NCI-H2227 (cell line): ENCODE measurements at regions not wholly inside any gene's neighbourhood (a gene's known extent, or its start where the extent isn't known, plus 50 kb on each side); places are given as distances from the start of the nearest gene placed in this dataset.
"Not testable (repeated sequence)": the region's sequence is repeated elsewhere in the genome, so short reads cannot be mapped to it uniquely, and the experiment has no call there.

ENCODE experiments used
- DNase-seq: peaks from one replicate; lab custom pipeline; 2025; ENCODE audit not compliant: unreplicated experiment; lab: John Stamatoyannopoulos, UW

GRCh38 chr1:190809312-190809711 lies 331.6 kb upstream of the BRINP3 start:
- no peak for DNase-seq

DNA sequence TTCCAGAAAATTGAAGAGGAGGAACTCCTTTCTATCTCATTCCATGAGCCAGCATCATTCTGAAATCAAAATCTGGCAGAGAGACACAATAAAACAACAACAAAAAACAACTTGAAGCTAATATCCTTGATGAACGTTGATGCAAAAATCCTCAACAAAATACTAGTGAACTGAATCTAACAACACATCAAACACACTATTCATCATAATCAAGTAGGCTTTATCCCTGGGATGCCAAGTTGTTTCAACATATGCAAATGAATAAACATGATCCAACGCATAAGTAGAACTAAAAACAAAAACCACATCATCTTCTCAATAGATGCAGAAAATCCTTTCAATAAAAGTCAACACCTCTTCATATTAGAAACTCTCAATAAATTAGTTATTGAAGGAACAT lies 335.3 kb upstream of the BRINP3 start:
- no peak for DNase-seq

- DNase-seq: no peak
These were observed 354.8 kb upstream of the BRINP3 start for GRCh38 chr1:190832511-190832910.

GRCh38 chr1:190835658-190836057 lies 358.0 kb upstream of the BRINP3 start:
- DNase-seq: no peak

- DNase-seq: not testable (repeated sequence)
These were observed 359.5 kb upstream of the BRINP3 start for GRCh38 chr1:190837200-190837599.

DNA sequence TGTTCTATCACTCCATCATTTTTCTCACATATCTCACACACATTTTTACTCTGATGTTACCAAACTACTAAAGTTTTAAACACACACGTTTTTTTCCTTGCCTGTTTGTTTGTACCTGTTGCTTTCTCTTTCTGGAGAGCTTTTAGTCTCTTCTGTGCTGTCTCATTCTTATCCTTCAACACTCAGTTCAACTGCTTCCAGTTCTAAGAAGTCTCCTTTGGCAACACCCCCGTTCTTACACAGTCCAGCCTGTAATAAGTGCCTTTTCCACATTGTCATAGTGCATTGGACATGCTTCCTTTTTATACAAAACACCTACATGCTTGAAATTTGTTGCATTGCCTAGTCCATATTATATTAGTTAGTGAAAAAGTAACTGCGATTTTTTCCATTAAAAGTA lies 360.2 kb upstream of the BRINP3 start:
- DNase-seq: no peak

GRCh38 chr1:190847166-190847565 lies 369.5 kb upstream of the BRINP3 start:
- no peak for DNase-seq

DNA sequence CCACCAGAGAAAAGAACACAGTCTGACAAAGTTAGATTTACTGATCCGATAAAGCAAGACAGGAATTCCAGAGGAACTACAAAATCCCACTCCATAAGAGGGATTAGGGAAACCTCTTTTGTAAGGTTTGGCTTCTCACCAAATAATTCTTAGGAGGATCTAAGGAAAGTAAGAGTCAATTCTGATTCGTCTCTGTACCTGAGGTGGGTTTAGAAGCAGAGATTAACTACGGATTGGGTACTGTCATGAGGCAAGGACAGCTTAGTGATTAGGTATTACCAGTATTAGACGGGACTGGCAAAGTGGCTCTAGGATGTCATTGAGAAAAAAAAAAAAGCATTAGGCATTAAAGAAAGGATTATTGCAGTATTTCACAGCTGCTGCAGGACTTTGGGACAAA lies 371.7 kb upstream of the BRINP3 start:
- DNase-seq: no peak

GRCh38 chr1:190852611-190853010 lies 374.9 kb upstream of the BRINP3 start:
- no peak for DNase-seq

- no peak for DNase-seq
These were observed 380.5 kb upstream of the BRINP3 start for GRCh38 chr1:190858140-190858539.

DNA sequence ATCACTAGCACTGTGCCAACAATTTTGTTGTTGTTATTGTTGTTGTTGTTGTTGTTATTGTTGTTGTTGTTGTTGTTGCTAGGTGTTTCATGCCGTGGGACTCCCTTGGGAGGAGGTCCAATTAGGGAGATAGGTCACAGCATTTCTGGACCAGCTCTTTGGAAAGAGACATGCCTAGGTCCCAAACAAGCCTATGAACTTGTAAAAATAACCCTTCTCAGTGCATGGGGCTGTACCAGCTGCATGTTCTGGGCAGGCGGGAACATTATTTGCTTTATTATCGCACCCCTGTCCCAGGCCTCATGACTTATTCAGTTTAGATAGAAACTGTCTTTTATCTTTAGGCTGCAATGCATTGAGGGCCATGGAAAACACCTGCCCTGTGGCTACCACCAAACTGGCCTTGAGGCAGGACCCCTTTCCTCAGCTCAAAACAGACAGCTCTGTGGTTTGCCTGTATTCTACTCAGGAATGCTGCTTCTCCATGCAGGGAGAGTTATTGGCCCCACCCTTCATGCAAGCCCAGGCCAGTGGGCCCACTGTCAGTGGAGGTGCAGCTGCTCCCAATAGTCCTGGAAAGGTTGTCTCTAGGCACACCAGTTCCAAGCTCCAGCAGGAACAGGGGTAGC lies 386.5 kb upstream of the BRINP3 start:
- no peak for DNase-seq

DNA sequence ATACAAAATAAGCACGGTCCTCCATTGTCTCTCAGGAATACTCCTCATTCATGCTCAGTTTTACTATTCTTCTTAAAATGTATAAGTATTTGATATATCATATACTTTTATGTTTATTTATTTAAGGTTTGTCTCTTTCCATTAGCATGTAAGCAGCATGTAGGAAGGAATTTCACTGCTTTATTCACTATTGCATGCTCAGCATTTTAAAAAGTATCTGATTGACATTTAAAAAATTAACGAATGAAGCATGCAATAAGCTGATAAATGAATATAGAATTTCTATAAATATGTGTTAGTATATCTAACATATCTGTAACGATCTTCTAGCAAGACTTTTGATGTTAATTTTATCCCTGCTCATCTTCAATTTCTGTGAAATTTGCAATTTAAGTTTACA lies 402.7 kb upstream of the BRINP3 start:
- DNase-seq: no peak

GRCh38 chr1:190881064-190881463 lies 403.4 kb upstream of the BRINP3 start:
- DNase-seq: no peak

DNA sequence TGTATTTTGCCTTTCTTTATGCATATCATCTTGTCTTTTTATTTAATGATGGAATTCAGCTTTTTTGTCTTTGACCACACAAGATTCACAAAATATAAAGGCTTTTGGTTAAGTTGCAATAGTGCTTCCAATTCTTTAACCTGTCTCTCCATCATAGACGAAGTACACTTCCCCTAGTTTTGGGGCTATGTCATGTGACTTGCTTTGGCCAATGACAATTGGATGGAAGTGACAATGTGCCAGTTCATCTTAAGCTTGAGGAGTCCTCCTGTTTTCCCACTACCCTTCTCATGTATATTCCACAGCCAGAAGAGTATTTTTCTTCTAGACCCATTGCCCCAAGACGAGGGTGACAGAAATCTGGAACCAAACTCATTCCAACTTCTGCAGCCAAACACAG lies 419.6 kb upstream of the BRINP3 start:
- DNase-seq: no peak

GRCh38 chr1:190904091-190904695 lies 426.5 kb upstream of the BRINP3 start:
- no peak for DNase-seq

DNA sequence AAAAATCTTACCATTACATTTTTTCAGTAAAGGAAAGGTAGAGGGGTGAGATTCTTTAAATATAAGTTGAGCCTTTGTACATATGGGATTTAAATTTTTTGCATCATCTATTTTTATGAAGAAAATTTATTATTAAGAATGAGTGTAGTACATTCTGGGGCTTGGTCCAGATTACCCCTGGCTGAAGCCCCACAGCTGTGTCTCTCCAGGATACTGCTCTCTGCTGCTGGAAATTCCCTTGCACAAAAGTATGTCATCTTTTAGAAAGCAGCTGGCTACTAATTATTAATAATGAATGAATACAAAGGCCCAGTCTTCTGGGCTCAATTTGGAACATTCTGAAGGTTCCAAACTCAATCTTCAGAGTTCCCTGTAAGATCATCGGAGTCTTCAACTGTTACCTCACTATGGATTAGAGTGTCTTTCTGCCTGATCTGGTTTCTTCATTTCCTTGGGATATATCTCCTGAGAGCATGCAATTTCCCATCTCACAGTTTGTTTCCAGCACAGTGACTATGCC lies 428.6 kb upstream of the BRINP3 start:
- DNase-seq: no peak

DNA sequence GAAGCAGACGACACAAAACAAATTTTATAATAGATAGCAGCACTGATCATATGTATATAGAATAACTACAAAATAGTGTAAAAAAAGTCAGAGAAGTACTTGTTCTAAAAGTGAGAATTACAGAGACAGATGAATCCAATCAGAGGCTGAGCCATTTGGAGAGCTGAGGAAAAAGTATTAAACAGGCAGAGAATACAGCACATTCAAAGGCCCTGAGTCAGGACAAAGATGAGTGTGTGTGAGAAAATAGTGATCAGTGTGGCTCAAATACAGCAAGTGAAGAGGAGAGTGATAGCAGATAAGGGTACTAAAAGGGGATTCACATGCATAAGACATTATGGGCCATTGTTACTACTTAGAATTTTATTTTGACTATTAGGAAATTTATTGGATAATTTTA lies 430.6 kb upstream of the BRINP3 start:
- DNase-seq: no peak

GRCh38 chr1:190908691-190909090 lies 431.0 kb upstream of the BRINP3 start:
- no peak for DNase-seq

DNA sequence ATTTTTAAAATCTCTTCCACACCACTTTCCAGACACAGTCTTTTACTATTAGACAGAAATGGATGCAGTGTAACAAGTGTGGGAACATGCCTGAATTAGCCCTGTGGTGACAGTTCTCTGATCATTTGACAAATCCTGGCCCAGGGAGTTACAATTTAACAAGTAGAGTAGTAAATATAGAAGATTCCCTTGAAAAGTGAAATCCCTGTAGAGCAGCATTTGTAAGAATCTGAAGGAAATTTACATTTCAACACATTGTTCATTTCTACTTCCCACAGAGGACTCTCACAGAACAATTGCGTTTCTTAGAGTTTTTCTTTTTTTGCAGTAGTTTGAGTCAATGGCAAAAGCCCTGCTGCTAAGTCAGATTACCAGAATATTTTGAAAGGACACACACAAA lies 458.3 kb upstream of the BRINP3 start:
- DNase-seq: no peak

DNA sequence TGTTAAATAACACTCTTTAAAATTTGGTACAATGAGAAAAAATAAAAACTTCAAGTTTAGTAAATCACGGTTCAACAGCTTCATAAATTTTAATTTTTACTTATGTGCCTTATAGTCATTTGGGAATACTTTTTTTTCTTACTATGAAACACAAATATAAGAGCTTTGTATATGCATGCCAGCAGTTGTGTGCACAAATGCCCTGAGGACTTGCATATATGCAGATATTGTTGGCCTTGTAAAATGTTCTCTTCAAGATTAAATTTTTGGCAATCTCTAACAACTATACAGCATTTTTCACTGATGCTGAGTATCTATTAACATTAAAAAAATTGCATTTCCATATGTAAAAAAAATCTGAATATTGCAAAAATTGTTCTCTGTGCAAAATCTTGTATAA lies 458.7 kb upstream of the BRINP3 start:
- no peak for DNase-seq

- DNase-seq: no peak
These were observed 463.3 kb upstream of the BRINP3 start for GRCh38 chr1:190940951-190941350.

DNA sequence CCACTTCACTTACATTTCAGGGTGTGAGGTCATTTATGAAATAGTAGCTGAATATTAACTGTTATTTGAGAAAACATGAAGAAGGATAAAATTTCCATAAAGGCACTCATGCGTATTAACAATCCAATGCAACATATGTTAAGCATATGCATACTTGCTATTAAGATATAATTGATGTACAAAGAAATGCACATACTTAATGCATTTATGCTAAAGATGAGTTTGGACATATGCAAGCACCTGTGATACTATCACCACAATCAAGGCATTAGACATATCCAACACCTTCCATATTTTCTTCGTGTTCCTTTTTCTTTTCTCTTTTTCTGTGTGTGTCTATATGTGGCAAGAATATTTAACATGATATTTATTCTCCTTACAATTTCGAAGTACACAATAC lies 464.8 kb upstream of the BRINP3 start:
- DNase-seq: no peak

DNA sequence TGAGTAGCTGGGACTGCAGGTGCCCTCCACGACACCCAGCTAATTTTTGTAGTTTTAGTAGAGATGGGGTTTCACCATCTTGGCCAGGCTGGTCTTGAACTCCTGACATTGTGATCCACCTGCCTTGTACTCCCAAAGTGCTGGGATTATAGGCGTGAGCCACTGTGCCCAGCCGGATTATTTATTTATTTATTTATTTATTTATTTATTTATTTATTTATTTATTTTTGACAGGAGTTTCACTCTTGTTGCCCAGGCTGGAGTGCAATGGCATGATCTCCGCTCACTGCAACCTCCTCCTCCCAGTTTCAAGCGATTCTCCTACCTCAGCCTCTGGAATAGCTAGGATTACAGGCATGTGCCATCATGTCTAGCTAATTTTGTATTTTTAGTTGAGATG lies 466.1 kb upstream of the BRINP3 start:
- DNase-seq: not testable (repeated sequence)
